A204.1 (cell line): ENCODE measurements at regions not wholly inside any gene's neighbourhood (a gene's known extent, or its start where the extent isn't known, plus 50 kb on each side); places are given as distances from the start of the nearest gene placed in this dataset.
"Not testable (repeated sequence)": the region's sequence is repeated elsewhere in the genome, so short reads cannot be mapped to it uniquely, and the experiment has no call there.

Source experiments
- FAIRE-seq: peaks from 2 replicates; lab custom pipeline; 2012; peaks lifted over from hg19 to GRCh38; lab: Jason Lieb, UNC

DNA sequence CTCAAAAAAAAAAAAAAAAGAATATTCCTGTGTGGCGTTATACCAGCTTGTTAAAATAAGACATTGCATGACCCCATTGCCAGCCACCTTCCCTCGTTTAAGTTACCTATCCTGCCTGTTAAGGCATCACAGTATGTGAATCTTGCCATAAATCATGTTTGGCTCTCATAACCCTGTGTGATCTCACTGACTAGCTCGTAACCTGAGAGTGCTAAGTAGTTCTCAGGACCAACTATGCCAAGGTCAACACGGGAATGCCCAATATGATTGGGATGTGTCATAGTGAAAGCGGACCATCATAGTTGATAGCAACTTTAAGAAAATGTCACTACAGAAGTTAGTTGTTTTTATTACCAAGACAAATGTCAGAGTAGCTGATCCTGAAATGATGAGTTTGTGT lies 796.8 kb upstream of the CDH18 start:
- not testable (repeated sequence) for FAIRE-seq

DNA sequence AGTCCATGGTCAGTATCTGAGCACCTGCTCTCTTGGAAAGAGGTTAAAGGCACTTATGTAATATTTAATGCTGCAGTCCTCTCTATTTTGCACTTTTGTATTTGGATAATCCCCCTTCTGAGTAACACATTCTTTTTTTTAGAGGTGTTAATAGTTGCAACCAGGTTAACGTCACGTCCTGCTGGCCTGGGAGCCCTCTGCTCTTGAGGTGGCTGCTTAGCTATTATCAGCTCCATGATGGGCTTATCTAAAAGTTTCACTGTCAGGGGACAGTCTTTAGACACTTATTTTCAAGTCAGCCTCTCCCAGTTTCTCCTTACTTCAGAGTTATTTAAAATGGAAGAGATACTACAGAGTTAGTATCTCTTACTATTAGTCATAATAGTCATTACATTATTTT lies 795.5 kb upstream of the CDH18 start:
- FAIRE-seq, result peak; percentile 16

DNA sequence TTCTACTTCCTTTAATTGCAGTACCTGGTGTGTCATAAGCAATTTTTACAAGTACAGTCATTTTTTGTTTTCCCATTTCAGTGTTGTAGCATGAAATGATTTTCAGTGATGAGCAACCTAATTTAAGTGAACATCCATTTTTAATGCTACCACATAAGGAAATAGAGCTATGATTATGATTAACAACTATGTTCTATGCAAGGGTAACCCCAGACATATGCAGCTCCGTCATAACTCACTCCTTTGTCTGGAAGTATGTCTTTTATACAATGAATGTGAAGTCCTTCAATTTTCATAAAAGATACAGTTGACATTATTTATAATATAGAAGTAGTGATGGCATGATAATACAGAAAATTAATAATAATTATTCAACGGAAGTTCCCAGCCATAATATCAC lies 783.3 kb upstream of the CDH18 start:
- FAIRE-seq, result not testable (repeated sequence)

DNA sequence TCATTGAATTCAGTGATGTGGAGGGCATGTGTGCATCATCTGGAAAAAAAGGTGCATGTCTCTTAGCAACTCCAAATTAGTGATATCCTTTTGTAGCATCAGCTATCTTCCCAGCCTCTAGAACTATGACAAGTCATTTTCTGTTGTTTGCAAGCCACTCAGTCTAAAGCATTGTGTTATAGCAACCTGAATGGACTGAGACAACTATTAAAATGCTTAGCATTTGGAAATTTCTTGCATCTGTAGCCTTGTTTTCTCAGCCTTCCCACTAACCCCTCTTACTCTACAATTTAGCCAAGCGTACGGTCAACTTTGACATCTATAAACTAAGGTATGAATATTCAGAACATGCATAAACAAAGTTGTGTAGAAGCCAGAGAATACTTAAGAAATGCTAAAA lies 777.1 kb upstream of the CDH18 start:
- not testable (repeated sequence) for FAIRE-seq

DNA sequence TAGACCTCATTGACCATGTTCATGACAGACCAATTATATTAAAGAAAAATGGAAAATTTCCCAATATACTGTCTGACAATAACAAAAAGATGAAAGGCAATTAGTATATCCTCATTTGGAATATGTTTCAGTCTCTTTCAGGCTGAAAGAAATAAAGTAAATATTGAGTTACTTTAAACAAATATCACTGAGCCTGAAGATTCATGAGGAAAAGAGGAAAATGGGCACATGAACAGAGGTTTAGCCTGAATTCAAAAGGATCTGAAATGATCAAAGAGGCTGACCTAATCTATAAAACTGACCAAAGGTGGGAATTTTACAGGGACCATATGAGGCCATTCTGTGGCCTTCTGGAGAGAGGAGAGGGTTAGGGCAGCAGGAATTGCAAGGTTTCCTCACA lies 771.5 kb upstream of the CDH18 start:
- FAIRE-seq, result not testable (repeated sequence)

DNA sequence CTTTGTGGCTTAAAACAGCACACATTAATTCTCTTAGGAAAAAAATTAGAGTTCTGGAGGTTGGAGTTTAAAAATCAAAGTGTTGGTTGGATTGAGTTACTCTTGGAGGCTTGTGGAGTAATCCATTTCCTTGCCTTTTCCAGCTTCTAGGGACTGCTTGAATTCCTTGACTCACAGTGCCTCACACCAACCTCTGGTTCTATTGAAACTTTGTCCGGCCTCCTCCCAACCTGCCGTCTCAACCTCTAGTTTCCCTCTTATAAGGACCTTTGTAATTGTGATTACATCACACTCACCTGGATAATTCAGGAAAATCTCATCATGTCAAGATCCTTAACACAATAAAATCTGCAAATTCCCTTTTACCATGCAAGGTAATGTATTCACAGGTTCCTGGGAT lies 764.2 kb upstream of the CDH18 start:
- not testable (repeated sequence) for FAIRE-seq

DNA sequence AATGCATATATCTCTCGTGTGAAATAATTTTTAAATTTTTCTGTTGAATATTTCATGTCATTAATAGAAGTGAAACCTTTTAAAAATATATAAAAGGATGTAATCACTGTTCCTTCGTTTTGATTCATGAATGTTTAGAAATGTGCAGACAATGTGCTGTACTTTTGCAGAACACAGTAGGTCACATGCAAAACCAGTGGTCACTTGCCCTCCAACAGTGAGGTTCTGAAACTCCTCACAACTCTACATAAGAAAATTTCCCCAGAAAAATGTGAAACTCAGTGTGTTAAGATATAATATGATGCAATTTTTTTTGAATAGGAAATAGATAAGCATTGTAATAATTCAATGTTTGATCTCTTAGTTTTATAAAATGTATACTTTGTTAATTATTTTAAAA lies 747.7 kb upstream of the CDH18 start:
- FAIRE-seq, result peak; percentile 89

DNA sequence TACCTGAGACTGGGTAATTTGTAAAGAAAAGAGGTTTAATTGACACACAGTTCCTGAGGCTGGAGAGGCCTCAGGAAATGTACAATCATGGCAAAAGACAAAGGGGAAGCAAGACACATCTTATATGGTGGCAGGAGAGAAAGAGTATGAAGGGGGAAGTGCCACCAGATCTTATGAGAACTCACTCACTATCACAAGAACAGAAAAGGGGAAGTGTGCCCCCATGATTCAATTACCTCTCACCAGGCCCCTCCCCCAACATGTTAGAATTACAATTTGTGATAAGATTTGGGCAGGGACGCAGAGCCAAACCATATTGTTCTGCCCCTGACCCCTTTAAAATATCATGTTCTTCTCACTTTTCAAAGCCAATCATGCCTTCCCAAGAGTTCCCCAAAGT lies 744.2 kb upstream of the CDH18 start:
- FAIRE-seq, result not testable (repeated sequence)

DNA sequence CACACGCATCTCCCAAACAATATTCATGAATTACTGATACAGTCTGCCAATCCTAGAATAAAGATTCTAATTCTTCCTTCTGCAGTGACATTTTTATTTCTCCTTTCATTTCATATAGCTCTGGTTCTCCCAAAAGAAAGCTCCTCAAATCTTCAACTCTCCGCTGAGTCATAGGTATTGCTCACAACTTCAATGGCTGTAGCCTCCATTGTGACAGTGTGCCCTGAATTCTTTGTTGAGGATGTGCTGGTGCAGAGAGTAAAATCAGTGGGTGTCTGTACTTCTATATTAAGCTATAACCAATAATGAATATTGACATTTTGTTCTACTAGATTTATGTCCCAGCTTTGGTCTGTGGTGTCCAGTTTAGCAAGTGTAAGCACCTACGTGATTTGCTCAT lies 733.3 kb upstream of the CDH18 start:
- not testable (repeated sequence) for FAIRE-seq

DNA sequence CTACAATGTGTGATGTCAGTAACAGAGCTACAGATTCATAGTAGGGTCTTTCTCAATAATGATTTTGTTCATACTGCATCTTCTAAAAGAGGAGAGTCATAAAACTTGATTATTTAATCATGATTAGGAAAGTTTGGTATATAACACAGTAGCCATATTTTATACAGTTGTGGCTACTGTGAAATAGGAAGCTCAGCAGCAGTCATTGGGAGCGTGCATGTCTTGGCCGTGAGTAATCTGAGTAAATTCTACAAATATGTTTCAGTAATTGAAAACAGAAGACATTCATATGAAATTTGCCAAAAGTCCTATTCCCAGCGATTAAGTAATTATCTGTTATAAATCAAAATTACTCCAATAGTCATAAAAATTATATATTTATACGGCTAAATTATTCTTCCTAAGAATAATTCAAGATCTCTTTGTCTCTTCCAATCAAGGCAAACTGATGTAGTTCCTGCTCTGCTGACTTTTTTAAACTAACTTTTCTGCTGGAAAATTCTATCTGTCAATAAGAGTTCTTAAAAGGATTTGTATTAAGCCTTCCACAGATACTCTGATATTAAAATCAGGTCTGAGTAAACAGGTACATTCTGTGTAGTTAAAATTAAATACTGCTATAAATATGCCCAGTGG lies 723.6 kb upstream of the CDH18 start:
- FAIRE-seq, result peak; percentile 59

DNA sequence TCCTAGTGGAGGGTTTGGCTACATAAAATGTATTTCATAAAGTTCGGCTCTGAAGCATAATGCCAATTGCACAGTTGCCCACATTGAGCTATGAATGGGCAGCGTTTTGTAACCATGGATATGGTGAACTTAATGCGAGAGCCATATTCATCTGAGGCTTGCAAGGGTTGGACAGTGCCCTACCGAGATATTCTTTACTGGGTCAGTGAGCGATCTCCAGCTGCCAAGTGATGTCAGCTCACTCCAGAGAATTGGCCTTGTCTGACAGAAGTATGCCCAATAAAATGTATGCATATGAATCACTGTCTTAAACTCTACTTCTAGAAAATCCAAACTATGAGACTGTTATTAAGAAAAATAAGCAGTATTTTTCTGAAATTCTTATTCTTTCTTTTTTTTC lies 719.6 kb upstream of the CDH18 start:
- not testable (repeated sequence) for FAIRE-seq

DNA sequence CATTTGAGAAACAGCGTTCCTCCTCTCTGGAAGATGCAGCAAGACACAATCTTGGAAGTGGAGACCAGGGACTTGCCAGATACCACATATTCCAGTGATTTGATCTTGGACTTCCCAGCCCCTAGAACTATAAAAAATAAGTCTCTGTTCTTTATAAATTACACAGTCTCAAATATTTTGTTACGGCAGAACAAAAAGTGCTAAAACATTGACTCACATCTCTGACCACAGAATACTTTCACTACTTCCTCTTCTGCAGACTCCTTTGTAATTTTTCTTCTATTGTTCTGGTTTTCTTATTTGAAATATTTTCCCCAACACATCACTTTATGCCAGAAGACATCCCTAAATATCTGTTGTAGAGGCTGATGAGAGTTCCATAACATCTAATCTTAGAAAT lies 706.1 kb upstream of the CDH18 start:
- no peak for FAIRE-seq

DNA sequence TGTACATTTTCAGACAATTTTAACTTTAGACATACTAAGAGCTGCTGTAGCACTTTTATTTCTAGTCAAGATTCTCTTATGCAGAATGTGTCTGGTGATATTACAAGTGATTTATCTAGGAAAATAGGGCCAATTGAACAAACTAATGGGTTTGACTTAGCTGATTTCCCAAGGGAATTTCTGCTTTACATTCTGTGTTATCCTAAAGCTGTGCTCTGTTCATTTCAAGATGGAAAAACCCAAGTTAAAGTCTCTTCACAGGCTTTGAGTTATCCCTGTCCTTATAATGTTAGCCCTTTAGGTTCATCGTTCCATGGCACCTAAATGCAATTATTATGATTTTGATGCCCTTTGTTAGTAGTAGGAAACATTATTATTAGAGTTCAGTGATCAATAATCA lies 704.9 kb upstream of the CDH18 start:
- no peak for FAIRE-seq

DNA sequence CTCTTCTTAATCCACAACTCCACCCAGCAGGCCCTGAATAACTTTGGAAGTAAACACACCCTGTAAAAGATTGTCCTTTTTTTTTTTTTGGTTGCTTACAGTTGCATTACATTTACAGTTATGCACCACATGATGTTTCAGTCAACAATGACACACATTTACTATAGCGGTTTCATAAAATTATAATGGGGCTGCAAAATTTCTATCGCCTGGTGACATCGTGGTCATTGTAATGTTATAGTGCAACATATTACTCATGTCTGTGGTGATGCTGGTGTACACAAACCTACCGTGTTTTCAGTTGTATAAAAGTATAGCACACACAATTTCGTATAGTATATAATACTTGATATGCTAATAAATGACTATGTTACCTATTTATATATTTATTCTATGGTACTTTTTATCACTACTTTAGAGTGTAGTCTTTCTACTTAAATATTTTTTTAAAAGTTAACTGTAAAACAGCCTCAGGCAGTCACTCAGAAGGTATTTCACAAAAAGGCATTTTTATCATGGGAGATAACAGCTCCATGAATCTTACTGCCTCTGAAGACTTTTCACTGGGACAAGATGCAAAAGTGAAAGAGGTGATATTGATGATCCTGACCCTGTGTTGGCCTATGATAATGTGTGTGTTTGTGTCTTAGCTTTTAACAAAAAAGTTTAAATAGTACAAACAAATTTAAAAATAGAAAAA lies 695.4 kb upstream of the CDH18 start:
- FAIRE-seq, result no peak

DNA sequence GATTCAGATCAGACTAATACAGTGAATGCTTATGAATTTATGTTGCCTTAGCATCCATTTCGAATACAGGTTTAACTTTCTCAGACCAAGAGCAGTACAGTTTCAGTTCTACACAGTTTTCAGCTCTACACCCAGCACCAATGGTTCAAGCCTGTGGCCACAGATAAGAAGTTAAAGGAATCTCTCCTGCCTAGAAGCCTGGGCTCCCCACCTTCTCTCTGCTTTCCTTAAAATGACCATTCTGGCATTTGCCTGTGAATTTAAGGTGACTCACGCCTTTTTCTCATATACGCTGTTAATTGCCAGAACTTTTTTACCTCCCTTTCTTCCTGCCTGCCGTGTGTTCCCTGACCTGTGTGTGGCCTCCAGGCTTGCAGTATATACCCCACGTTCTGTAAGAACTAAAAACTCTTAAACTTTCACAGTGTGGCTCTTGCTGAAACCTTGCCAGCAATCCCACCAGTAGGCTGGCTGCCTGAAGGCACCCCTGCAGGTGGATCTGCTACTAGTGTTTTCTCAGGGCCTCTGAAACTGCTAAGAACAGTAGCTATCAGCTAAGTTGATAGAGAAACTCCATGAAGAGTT lies 692.8 kb upstream of the CDH18 start:
- no peak for FAIRE-seq

DNA sequence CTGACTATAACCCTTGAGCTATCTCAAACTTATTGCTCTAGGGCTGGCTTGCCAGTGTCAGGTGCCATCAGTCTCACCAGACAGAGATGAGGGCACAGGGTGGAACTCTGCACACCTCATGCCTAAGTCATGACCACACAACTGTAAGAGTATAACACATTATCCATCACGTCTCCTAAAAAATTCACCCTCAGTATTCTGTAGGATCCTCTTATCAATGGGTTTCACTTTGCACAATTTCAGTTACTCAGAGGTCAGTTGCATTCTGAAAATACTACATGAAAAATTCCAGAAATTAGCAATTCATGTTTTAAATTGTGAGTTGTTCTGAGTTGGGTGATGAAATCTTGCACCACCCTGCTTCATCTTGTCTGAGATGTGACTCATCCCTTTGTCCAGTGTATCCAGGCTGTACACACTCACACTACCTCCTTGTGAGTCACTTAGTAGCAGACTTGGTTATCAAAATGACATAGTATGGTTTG lies 690.9 kb upstream of the CDH18 start:
- no peak for FAIRE-seq

DNA sequence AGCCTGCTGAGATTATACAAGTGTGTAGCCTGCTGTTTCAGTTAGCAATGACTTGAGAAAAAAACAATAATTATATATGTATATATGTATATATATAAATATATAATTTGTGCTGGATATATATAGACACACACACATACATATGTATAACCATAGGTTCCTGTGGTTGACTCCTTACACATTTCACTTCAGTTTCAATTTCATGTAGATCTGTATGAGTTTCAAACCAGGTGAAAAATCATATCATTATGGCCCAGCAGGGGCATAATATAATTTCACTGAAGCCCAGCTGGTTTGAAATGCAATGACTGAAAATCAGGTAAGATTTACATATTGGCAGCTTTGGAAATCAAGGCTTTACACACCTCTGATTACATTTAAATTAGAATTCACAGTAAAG lies 690.4 kb upstream of the CDH18 start:
- no peak for FAIRE-seq

DNA sequence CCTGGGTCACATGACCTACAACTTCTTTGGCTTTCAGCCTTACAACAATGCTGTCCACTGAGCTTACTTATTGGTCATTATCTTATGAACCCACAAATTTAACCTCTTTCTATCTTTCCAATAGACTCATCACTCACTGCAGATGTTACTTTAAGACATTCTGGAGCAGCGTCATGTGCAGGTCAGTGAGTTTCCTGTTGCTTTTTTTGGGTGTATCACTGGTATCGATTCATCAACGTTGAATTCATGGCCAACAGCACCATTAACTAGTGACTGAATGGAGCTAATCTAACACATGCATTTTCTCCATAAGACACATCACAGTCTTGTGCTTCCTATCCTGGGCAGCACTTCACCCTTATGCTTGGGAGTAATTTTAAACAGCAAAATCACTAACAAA lies 672.6 kb upstream of the CDH18 start:
- FAIRE-seq, result no peak

DNA sequence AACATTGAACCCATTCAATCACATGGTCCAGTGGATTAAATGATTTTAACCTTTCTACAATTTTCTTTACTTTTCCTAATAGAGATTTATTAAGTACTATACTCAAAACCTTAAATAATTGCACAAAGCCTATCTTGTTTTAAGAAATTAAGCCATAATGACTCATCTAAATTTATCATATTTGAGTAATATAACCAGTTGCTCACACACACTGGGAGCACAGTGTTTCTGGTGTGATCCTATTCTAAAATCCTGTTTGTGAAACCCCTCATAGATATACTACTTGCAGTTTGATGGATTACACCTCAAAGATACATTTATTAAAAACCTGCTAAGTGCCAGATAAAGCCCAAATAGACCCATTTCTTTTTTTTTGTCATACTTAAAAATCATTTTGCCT lies 668.3 kb upstream of the CDH18 start:
- FAIRE-seq, result no peak

DNA sequence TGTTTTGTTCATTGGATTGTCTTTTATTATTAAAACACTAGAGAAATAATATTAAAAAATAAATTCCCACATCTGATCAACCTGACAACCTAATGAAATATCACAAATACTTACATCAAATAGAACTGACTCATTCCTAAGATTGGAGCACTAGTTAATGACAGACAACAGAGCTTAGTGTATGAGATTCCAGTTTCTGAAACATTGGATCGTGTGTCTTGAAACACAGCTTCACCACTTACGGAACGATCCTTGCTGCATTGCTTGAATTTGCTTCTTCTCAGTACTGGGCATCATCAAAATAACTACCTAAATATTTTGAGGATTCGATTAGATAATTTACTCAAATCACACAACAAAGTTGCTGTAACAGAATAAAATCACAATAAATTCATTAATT lies 667.2 kb upstream of the CDH18 start:
- FAIRE-seq, result no peak

DNA sequence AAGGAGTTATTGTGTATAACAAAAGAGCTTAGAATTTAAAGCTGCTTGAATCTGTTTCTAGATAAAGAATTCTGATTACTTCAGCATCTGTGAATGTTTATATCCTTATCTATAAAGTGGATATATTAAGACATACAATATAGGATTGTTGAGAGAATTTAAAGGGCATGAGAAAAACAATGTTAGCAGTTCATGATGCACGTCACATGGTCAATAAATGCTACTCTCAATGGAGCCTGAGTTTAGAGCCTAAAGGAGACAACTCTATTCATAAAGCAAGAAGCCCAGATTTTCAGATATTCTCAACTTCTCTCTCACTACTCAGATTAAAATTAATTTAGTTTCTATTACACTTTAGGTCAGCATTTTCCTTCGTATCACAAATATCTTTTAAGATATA lies 666.7 kb upstream of the CDH18 start:
- peak; percentile 48 for FAIRE-seq

DNA sequence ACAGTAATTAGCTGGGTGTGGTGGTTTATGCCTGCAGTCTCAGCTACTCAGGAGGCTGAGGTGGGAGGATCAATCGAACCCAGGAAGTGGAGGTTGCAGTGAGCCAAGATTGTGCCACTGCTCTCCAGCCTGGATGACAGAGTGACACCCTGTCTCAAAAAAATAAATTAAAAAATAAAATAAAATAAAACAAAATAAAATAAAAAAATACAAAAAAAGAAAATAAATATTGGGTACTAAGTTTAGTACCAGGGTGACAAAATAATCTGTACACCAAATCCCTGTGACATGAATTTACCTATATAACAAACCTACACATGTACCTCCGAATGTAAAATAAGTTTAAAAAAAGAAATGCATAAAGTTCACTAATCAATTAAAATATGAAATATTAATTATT lies 666.0 kb upstream of the CDH18 start:
- FAIRE-seq, result no peak

DNA sequence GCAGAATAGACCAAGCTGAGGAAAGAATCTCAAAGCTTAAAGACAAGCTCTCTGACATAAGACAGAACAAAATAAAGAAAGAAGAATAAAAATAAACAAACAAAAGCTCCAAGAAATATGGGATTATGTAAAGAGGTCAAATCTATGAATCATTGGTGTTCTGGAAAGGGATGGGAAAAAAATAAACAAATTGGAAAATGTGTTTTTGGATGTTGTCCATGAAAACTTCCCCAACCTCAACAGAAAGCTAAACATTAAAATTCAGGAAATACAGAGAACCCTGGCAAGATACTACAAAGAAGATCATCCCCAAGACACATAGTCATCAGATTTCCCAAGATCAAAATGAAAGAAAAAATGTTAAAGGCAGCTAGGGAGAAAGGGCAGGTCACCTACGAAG lies 662.0 kb upstream of the CDH18 start:
- FAIRE-seq, result no peak

DNA sequence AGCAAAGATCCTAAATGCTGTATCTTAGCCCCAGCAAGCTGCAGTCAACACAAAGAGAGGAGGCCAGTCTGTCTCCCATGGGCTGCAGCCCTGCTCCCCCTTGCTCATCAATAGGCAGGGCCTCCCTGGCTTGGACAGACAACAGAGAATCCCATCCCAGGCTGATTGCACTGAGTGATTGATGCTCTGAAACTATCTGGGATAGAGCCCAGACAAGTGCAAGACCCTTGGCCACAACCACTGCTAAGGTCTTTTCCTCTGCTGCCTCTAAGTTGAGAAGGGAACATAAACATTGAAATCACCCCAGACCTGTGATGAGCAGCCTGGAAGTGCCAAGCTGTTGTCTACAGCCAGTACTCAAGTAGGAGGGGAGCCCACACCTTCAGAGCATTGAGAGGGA lies 661.0 kb upstream of the CDH18 start:
- no peak for FAIRE-seq
